Trophoblast cell (in vitro differentiated cells and primary cell): ENCODE measurements at regions not wholly inside any gene's neighbourhood (a gene's known extent, or its start where the extent isn't known, plus 50 kb on each side); places are given as distances from the start of the nearest gene placed in this dataset.
A peak's percentile ranks its signal among the peaks of the same experiment; 100 is the strongest.

Experiments used
- DNase-seq, 2 donors: peaks; one replicate each; pipeline ENCODE4 v3.0.0-alpha.2; 2016
- H2AFZ ChIP-seq: 2 replicates; pipeline ENCODE4 v1.6.1; 2013; ENCODE audit warnings: low read length, moderate library complexity, mild to moderate bottlenecking; ENCODE audit not compliant: insufficient read depth, poor library complexity
- H2AK5ac ChIP-seq: 2 replicates; pipeline ENCODE4 v1.6.1; 2013; ENCODE audit warnings: mild to moderate bottlenecking, low read length
- H2BK120ac ChIP-seq: 2 replicates; pipeline ENCODE4 v1.6.1; 2013; ENCODE audit warnings: low read length, mild to moderate bottlenecking, moderate library complexity; ENCODE audit not compliant: insufficient read depth, poor library complexity
- H2BK12ac ChIP-seq: 2 replicates; pipeline ENCODE4 v1.6.1; 2013; ENCODE audit warnings: mild to moderate bottlenecking, low read length, moderate library complexity
- H2BK5ac ChIP-seq: 2 replicates; pipeline ENCODE4 v1.6.1; 2013; ENCODE audit warnings: low read length, low read depth, moderate library complexity, mild to moderate bottlenecking; ENCODE audit not compliant: poor library complexity
- H3K14ac ChIP-seq: 2 replicates; pipeline ENCODE4 v1.6.1; 2013; ENCODE audit warnings: mild to moderate bottlenecking, low read length
- H3K18ac ChIP-seq: 2 replicates; pipeline ENCODE4 v1.6.1; 2013; ENCODE audit warnings: mild to moderate bottlenecking, low read length
- H3K23ac ChIP-seq: 2 replicates; pipeline ENCODE4 v1.6.1; 2013; ENCODE audit warnings: low read length
- H3K27ac ChIP-seq: 2 replicates; pipeline ENCODE4 v1.5.1; 2013; ENCODE audit warnings: low read depth, mild to moderate bottlenecking, inconsistent platforms, low read length, moderate library complexity
- H3K27me3 ChIP-seq: 2 replicates; pipeline ENCODE4 v1.6.1; 2013; ENCODE audit warnings: inconsistent platforms, mild to moderate bottlenecking, low read length, moderate library complexity; ENCODE audit not compliant: insufficient read depth
- H3K36me3 ChIP-seq, 2 experiments: 1 replicate in 1 of 2; 2 replicates in 1 of 2; pipeline ENCODE4 v1.6.1; 2013; ENCODE audit warnings: low read length in 2 of 2, mild to moderate bottlenecking in 2 of 2, moderate library complexity in 1 of 2; ENCODE audit not compliant: insufficient read depth in 2 of 2, control insufficient read depth in 1 of 2
- H3K4ac ChIP-seq: 2 replicates; pipeline ENCODE4 v1.6.1; 2013; ENCODE audit warnings: low read depth, mild to moderate bottlenecking, low read length, moderate library complexity
- H3K4me1 ChIP-seq, 2 experiments: 1 replicate in 1 of 2; 2 replicates in 1 of 2; pipeline ENCODE4 v1.6.1; 2013; ENCODE audit warnings: low read length in 2 of 2, mild to moderate bottlenecking in 2 of 2, moderate library complexity in 1 of 2; ENCODE audit not compliant: insufficient read depth in 2 of 2, control insufficient read depth in 1 of 2
- H3K4me2 ChIP-seq: 2 replicates; pipeline ENCODE4 v1.6.1; 2013; ENCODE audit warnings: inconsistent platforms, mild to moderate bottlenecking, low read length, moderate library complexity
- H3K4me3 ChIP-seq: 2 replicates; pipeline ENCODE4 v1.5.1; 2013; ENCODE audit warnings: mild to moderate bottlenecking, low read depth, low read length, inconsistent platforms
- H3K79me1 ChIP-seq: one replicate; pipeline ENCODE4 v1.6.1; 2013; ENCODE audit warnings: low read length
- H3K79me2 ChIP-seq: 2 replicates; pipeline ENCODE4 v1.6.1; 2013; ENCODE audit warnings: low read length, mild to moderate bottlenecking; ENCODE audit not compliant: control insufficient read depth, insufficient read depth, poor library complexity
- H3K9ac ChIP-seq: 2 replicates; pipeline ENCODE4 v1.6.1; 2013; ENCODE audit warnings: mild to moderate bottlenecking, low read length
- H3K9me3 ChIP-seq: 2 replicates; pipeline ENCODE4 v1.6.1; 2013; ENCODE audit warnings: low read depth, mild to moderate bottlenecking, control low read depth, inconsistent platforms, low read length; ENCODE audit not compliant: insufficient read depth
- H4K12ac ChIP-seq: 2 replicates; pipeline ENCODE4 v1.6.1; 2013; ENCODE audit warnings: low read depth, mild to moderate bottlenecking, low read length, moderate library complexity
- H4K8ac ChIP-seq: 2 replicates; pipeline ENCODE4 v1.6.1; 2013; ENCODE audit warnings: low read depth, mild to moderate bottlenecking, low read length, moderate library complexity
- H4K91ac ChIP-seq: one replicate; pipeline ENCODE4 v1.6.1; 2013; ENCODE audit warnings: low read depth, mild to moderate bottlenecking, low read length, moderate library complexity
- WGBS: extraction: QIAGEN DNeasy Blood & Tissue Kit; methylation state at CpG from one replicate; pipeline ENCODE4 v1.1.7; 2013; ENCODE audit warnings: missing lambda C conversion rate; ENCODE audit not compliant: insufficient read length, insufficient coverage; ENCODE audit errors: extremely low coverage; 5-methylcytosine and 5-hydroxymethylcytosine counted together

- H2BK120ac ChIP-seq: no peak overlapping the region
- no peak for DNase-seq
- H3K27me3 ChIP-seq: no peaks in the 10 kb centered on the region
- H3K18ac ChIP-seq: no peak overlapping the region
- no peak overlapping the region for H3K14ac ChIP-seq
- H3K9me3 ChIP-seq: no peaks in the 10 kb centered on the region
- no peak overlapping the region for H3K9ac ChIP-seq
- no peak overlapping the region for H2BK5ac ChIP-seq
- H4K91ac ChIP-seq: no peak overlapping the region
- H2BK12ac ChIP-seq: no peak overlapping the region
- no peak overlapping the region for H2AFZ ChIP-seq
- no peaks in the 10 kb centered on the region for H3K79me1 ChIP-seq
- peaks cover 0 to 2% of the 10 kb centered on the region in 2 experiments for H3K4me1 ChIP-seq
- no peak overlapping the region for H4K12ac ChIP-seq
- no peak overlapping the region for H4K8ac ChIP-seq
- no CpG with 5 or more reads among the region's 2 CpGs for WGBS
- H2AK5ac ChIP-seq: no peak overlapping the region
- H3K23ac ChIP-seq: peak overlapping the region; percentile 2
- no peak overlapping the region for H3K4me3 ChIP-seq
- no peaks in the 10 kb centered on the region for H3K79me2 ChIP-seq
- no peak overlapping the region for H3K4ac ChIP-seq
- H3K27ac ChIP-seq: no peak overlapping the region
- H3K36me3 ChIP-seq: no peaks in the 10 kb centered on the region
- no peak overlapping the region for H3K4me2 ChIP-seq
These were observed 208.6 kb upstream of the TOPAZ1 start for GRCh38 chr3:44033123-44033522.

- H3K36me3 ChIP-seq: no peaks in the 10 kb centered on the region
- H2AFZ ChIP-seq: no peak overlapping the region
- H3K4me1 ChIP-seq: peaks cover 0 to 2% of the 10 kb centered on the region in 2 experiments
- no peak overlapping the region for H3K4me3 ChIP-seq
- H3K27me3 ChIP-seq: no peaks in the 10 kb centered on the region
- H3K23ac ChIP-seq: no peak overlapping the region
- no CpG with 5 or more reads among the region's 5 CpGs for WGBS
- no peak for DNase-seq
- no peak overlapping the region for H2BK5ac ChIP-seq
- H3K14ac ChIP-seq: no peak overlapping the region
- no peak overlapping the region for H2AK5ac ChIP-seq
- no peaks in the 10 kb centered on the region for H3K9me3 ChIP-seq
- no peaks in the 10 kb centered on the region for H3K79me1 ChIP-seq
- no peak overlapping the region for H2BK120ac ChIP-seq
- no peak overlapping the region for H3K27ac ChIP-seq
- H3K9ac ChIP-seq: no peak overlapping the region
- H3K4me2 ChIP-seq: no peak overlapping the region
- H4K91ac ChIP-seq: no peak overlapping the region
- H3K18ac ChIP-seq: no peak overlapping the region
- H4K12ac ChIP-seq: no peak overlapping the region
- H4K8ac ChIP-seq: no peak overlapping the region
- no peak overlapping the region for H2BK12ac ChIP-seq
- H3K79me2 ChIP-seq: no peaks in the 10 kb centered on the region
- no peak overlapping the region for H3K4ac ChIP-seq
These were observed 204.8 kb upstream of the TOPAZ1 start for GRCh38 chr3:44036850-44037249.

DNA sequence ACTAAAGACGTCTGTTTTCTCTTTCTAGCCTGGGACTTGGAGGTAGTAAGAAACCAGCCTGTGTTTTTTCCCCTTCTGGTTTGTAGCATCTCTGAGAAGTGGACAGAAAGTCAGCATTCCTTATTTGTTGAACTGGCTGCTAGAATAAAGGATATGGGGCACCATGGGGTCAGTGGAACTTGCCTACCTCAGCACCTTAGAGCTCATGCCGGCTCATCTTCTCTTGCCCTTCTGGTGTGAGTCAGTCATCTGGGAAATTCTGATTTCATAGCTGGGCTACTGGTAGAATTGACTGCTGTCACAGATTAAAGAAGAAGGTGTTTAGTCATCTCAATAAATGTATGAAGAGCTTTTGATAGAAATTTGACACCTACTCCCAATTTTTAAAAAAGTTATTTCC lies 202.7 kb upstream of the TOPAZ1 start:
- Histone ChIP-seq H3K9ac (peak overlapping the region; percentile 41), H3K23ac (no peak overlapping the region), H3K4me1 (peaks cover 0 to 2% of the 10 kb centered on the region in 2 experiments), H3K27ac (no peak overlapping the region), H3K79me2 (no peaks in the 10 kb centered on the region), H2BK120ac (no peak overlapping the region), H2AFZ (no peak overlapping the region), H3K18ac (no peak overlapping the region), H3K36me3 (no peaks in the 10 kb centered on the region), H3K4me2 (no peak overlapping the region), H3K4me3 (no peak overlapping the region), H4K12ac (no peak overlapping the region), H3K27me3 (no peaks in the 10 kb centered on the region), H3K9me3 (no peaks in the 10 kb centered on the region), H3K14ac (no peak overlapping the region), H2BK12ac (no peak overlapping the region), H3K79me1 (no peaks in the 10 kb centered on the region), H2AK5ac (no peak overlapping the region), H3K4ac (no peak overlapping the region), H2BK5ac (no peak overlapping the region), H4K8ac (no peak overlapping the region), H4K91ac (no peak overlapping the region)
- WGBS: no CpG with 5 or more reads among the region's 2 CpGs
- DNase-seq: no peak

GRCh38 chr3:44041726-44042125 lies 200.0 kb upstream of the TOPAZ1 start:
- no peak overlapping the region for H3K27ac ChIP-seq
- no peak overlapping the region for H3K9ac ChIP-seq
- no peaks in the 10 kb centered on the region for H3K9me3 ChIP-seq
- H3K79me1 ChIP-seq: no peaks in the 10 kb centered on the region
- H4K12ac ChIP-seq: no peak overlapping the region
- H2AK5ac ChIP-seq: no peak overlapping the region
- H3K18ac ChIP-seq: no peak overlapping the region
- no peaks in the 10 kb centered on the region for H3K27me3 ChIP-seq
- no CpG with 5 or more reads among the region's 4 CpGs for WGBS
- H3K23ac ChIP-seq: no peak overlapping the region
- no peak overlapping the region for H2AFZ ChIP-seq
- no peak overlapping the region for H3K4me3 ChIP-seq
- no peak for DNase-seq
- no peak overlapping the region for H4K91ac ChIP-seq
- no peak overlapping the region for H3K14ac ChIP-seq
- no peak overlapping the region for H2BK5ac ChIP-seq
- no peak overlapping the region for H4K8ac ChIP-seq
- no peak overlapping the region for H2BK12ac ChIP-seq
- H3K4me2 ChIP-seq: no peak overlapping the region
- no peaks in the 10 kb centered on the region for H3K36me3 ChIP-seq
- no peak overlapping the region for H2BK120ac ChIP-seq
- no peaks in the 10 kb centered on the region for H3K79me2 ChIP-seq
- no peak overlapping the region for H3K4ac ChIP-seq
- peaks cover 0 to 2% of the 10 kb centered on the region in 2 experiments for H3K4me1 ChIP-seq
